ENCODE measurements at regions not wholly inside any gene's neighbourhood (a gene's known extent, or its start where the extent isn't known, plus 50 kb on each side); places are given as distances from the start of the nearest gene placed in this dataset.
"Not testable (repeated sequence)": the region's sequence is repeated elsewhere in the genome, so short reads cannot be mapped to it uniquely, and the experiment has no call there.

- DNase-seq (no peak), ATAC-seq (no peak)
- no peaks in the 10 kb centered on the region for H3K36me3 ChIP-seq
- H3K27ac ChIP-seq, result no peak overlapping the region
- H3K9me3 ChIP-seq, result no peaks in the 10 kb centered on the region
- no peak for TF ChIP-seq CTCF (IDR thresholded peaks at IDR 0.05)
- H3K4me1 ChIP-seq, result no peaks in the 10 kb centered on the region
- H3K27me3 ChIP-seq (ENCODE audit: low read depth), result no peaks in the 10 kb centered on the region
- intact Hi-C loops (cut with DNase I), result no loop called here
- no peak overlapping the region for H3K4me3 ChIP-seq
Observed at GRCh38 chr9:78091731-78092130, 60.1 kb upstream of the GNAQ start.

GRCh38 chr9:78089111-78089510 lies 57.5 kb upstream of the GNAQ start:
- intact Hi-C loops (cut with DNase I), result no loop called here
- Histone ChIP-seq H3K9me3 (no peaks in the 10 kb centered on the region), H3K27me3 (ENCODE audit: low read depth) (no peaks in the 10 kb centered on the region), H3K4me3 (no peak overlapping the region), H3K4me1 (no peaks in the 10 kb centered on the region), H3K36me3 (no peaks in the 10 kb centered on the region), H3K27ac (no peak overlapping the region)
- DNase-seq (no peak), ATAC-seq (no peak)
- no peak for TF ChIP-seq CTCF (IDR thresholded peaks at IDR 0.05)

- ATAC-seq; H3K4me3 ChIP-seq; intact Hi-C loops (cut with DNase I); H3K9me3 ChIP-seq; H3K27me3 ChIP-seq (ENCODE audit: low read depth); H3K27ac ChIP-seq; DNase-seq; H3K36me3 ChIP-seq; H3K4me1 ChIP-seq: not testable (repeated sequence)
Observed at GRCh38 chr9:78088190-78088589, 56.6 kb upstream of the GNAQ start.
